IMR-90 (cell line): ENCODE measurements at regions not wholly inside any gene's neighbourhood (a gene's known extent, or its start where the extent isn't known, plus 50 kb on each side); places are given as distances from the start of the nearest gene placed in this dataset.

Experiments used
- ATAC-seq: fragments of 200-7000 bp; cut with Tn5 transposase; 2 replicates; pipeline ENCODE4 v1.9.1; 2020; ENCODE audit warnings: low read depth, mild to moderate bottlenecking, moderate library complexity
- BruUV-seq: library from RNA; stranded (reverse); fragments of 400-500 nt; replicated peaks from 2 replicates; lab custom pipeline; 2021; lab: Mats Ljungman, UMichigan
- CTCF ChIA-PET: fragments of 300-600 bp; formaldehyde crosslinking; extraction: SDS; loops from one replicate; lab custom pipeline; 2021; ENCODE audit warnings: antibody characterized with exemption; lab: Yijun Ruan, JAX
- POLR2A ChIA-PET: fragments of 300-600 bp; sonication (Branson Sonifier 250); formaldehyde crosslinking; loops from one replicate; lab custom pipeline; 2022; ENCODE audit warnings: antibody characterized with exemption; ENCODE audit not compliant: unreplicated experiment; lab: Charles Lee
- DNase-seq: peaks from one replicate; pipeline ENCODE4 v3.0.0; 2013
- H2AFZ ChIP-seq: replicated peaks from 2 replicates; pipeline ENCODE3; 2013; ENCODE audit warnings: low read length, mild to moderate bottlenecking; ENCODE audit not compliant: poor library complexity
- H2AK5ac ChIP-seq: 2 replicates; pipeline ENCODE4 v1.6.1; 2013; ENCODE audit warnings: low read depth, low read length, inconsistent platforms
- H2AK9ac ChIP-seq: replicated peaks from 2 replicates; pipeline ENCODE3; 2013; ENCODE audit warnings: mild to moderate bottlenecking, low read depth, low read length, moderate library complexity; ENCODE audit not compliant: poor library complexity
- H2BK120ac ChIP-seq: 2 replicates; pipeline ENCODE4 v1.6.1; 2013; ENCODE audit warnings: low read depth, low read length, inconsistent platforms
- H2BK15ac ChIP-seq: 3 replicates; pipeline ENCODE4 v1.6.1; 2013; ENCODE audit warnings: low read depth, low read length, inconsistent platforms
- H2BK20ac ChIP-seq: 2 replicates; pipeline ENCODE4 v1.6.1; 2013; ENCODE audit warnings: low read depth, mild to moderate bottlenecking, inconsistent platforms, low read length, moderate library complexity
- H2BK5ac ChIP-seq: 2 replicates; pipeline ENCODE4 v1.6.1; 2013; ENCODE audit warnings: mild to moderate bottlenecking, low read depth, low read length, inconsistent platforms; ENCODE audit not compliant: poor library complexity, severe bottlenecking
- H3K14ac ChIP-seq: replicated peaks from 2 replicates; pipeline ENCODE4 v1.6.1; 2013; ENCODE audit warnings: low read depth, low read length, inconsistent platforms
- H3K18ac ChIP-seq: 2 replicates; pipeline ENCODE4 v1.6.1; 2013; ENCODE audit warnings: low read depth, low read length, control low read depth
- H3K23ac ChIP-seq: 2 replicates; pipeline ENCODE4 v1.6.1; 2013; ENCODE audit warnings: low read depth, low read length, inconsistent platforms
- H3K27ac ChIP-seq: 2 replicates; pipeline ENCODE4 v1.5.1; 2013; ENCODE audit warnings: mild to moderate bottlenecking, control low read depth, low read length; ENCODE audit not compliant: insufficient read depth
- H3K27me3 ChIP-seq: 2 replicates; pipeline ENCODE4 v1.6.1; 2013; ENCODE audit warnings: low read length; ENCODE audit not compliant: control insufficient read depth, insufficient read depth
- H3K36me3 ChIP-seq: 2 replicates; pipeline ENCODE4 v1.6.1; 2013; ENCODE audit warnings: low read length, mixed read lengths; ENCODE audit not compliant: control insufficient read depth, insufficient read depth
- H3K4ac ChIP-seq: 2 replicates; pipeline ENCODE4 v1.6.1; 2013; ENCODE audit warnings: low read depth, low read length, inconsistent platforms
- H3K4me1 ChIP-seq: 2 replicates; pipeline ENCODE4 v1.6.1; 2013; ENCODE audit warnings: low read length, mixed read lengths; ENCODE audit not compliant: control insufficient read depth, insufficient read depth
- H3K4me2 ChIP-seq: 2 replicates; pipeline ENCODE4 v1.6.1; 2013; ENCODE audit warnings: low read depth, mild to moderate bottlenecking, control low read depth, low read length, moderate library complexity
- H3K4me3 ChIP-seq: 2 replicates; pipeline ENCODE4 v1.5.1; 2013; ENCODE audit warnings: low read depth, mild to moderate bottlenecking, control low read depth, low read length, moderate library complexity; ENCODE audit not compliant: insufficient read depth
- H3K56ac ChIP-seq: 2 replicates; pipeline ENCODE4 v1.6.1; 2013; ENCODE audit warnings: low read length, inconsistent platforms; ENCODE audit not compliant: insufficient read depth; ENCODE audit errors: extremely low read depth
- H3K79me1 ChIP-seq, 2 experiments: 2 replicates each; pipeline ENCODE4 v1.6.1; 2013; ENCODE audit warnings: low read length in 2 of 2, inconsistent platforms in 1 of 2, low read depth in 1 of 2
- H3K9ac ChIP-seq: 2 replicates; pipeline ENCODE4 v1.6.1; 2013; ENCODE audit warnings: low read depth, low read length, control low read depth
- H3K9me1 ChIP-seq: 2 replicates; pipeline ENCODE4 v1.6.1; 2013; ENCODE audit warnings: low read length, inconsistent platforms; ENCODE audit not compliant: insufficient read depth
- H3K9me3 ChIP-seq: 2 replicates; pipeline ENCODE4 v1.6.1; 2013; ENCODE audit warnings: low read length; ENCODE audit not compliant: control insufficient read depth, insufficient read depth
- H4K20me1 ChIP-seq: 2 replicates; pipeline ENCODE4 v1.6.1; 2013; ENCODE audit warnings: low read length, inconsistent platforms; ENCODE audit not compliant: insufficient read depth
- H4K5ac ChIP-seq: 2 replicates; pipeline ENCODE4 v1.6.1; 2013; ENCODE audit warnings: mild to moderate bottlenecking, low read depth, low read length, control low read depth
- H4K8ac ChIP-seq, 2 experiments: 2 replicates each; pipeline ENCODE4 v1.6.1; 2013; ENCODE audit warnings: low read depth in 2 of 2, low read length in 2 of 2, control low read depth in 1 of 2, inconsistent platforms in 1 of 2
- H4K91ac ChIP-seq: 2 replicates; pipeline ENCODE4 v1.6.1; 2013; ENCODE audit warnings: low read depth, low read length, inconsistent platforms; ENCODE audit not compliant: insufficient read depth
- BHLHE40 ChIP-seq: fragments of 150-350 bp; IDR thresholded peaks from 2 replicates; pipeline ENCODE4 v1.6.1; 2016; ENCODE audit warnings: mild to moderate bottlenecking, low read depth, low read length
- CEBPB ChIP-seq: IDR thresholded peaks from 2 replicates; pipeline ENCODE4 v1.6.1; 2012; ENCODE audit warnings: low read depth, low read length, improper control_type of control experiment
- CTCF ChIP-seq: conservative IDR thresholded peaks from 2 replicates; pipeline ENCODE4 v1.5.1; 2012; ENCODE audit warnings: mild to moderate bottlenecking, low read depth, low read length, improper control_type of control experiment
- ELK1 ChIP-seq: fragments of 150-350 bp; IDR thresholded peaks from 2 replicates; pipeline ENCODE4 v1.6.1; 2016; ENCODE audit warnings: low read depth, mild to moderate bottlenecking, low read length, moderate library complexity, borderline replicate concordance
- FOS ChIP-seq: fragments of 150-350 bp; IDR thresholded peaks from 2 replicates; pipeline ENCODE4 v1.6.1; 2016; ENCODE audit warnings: low read depth, low read length
- MAZ ChIP-seq: IDR thresholded peaks from 2 replicates; pipeline ENCODE4 v1.6.1; 2012; ENCODE audit warnings: low read depth, mild to moderate bottlenecking, low read length, improper control_type of control experiment, moderate library complexity, borderline replicate concordance
- POLR2A ChIP-seq: IDR thresholded peaks from 2 replicates; pipeline ENCODE4 v1.6.1; 2012; ENCODE audit warnings: mild to moderate bottlenecking, low read depth, low read length
- RAD21 ChIP-seq: IDR thresholded peaks from 2 replicates; pipeline ENCODE4 v1.6.1; 2012; ENCODE audit warnings: low read length, improper control_type of control experiment
- RCOR1 ChIP-seq: IDR thresholded peaks from 2 replicates; pipeline ENCODE4 v1.6.1; 2012; ENCODE audit warnings: mild to moderate bottlenecking, low read length, improper control_type of control experiment; ENCODE audit not compliant: insufficient replicate concordance
- SMC3 ChIP-seq: fragments of 150-350 bp; IDR thresholded peaks from 2 replicates; pipeline ENCODE4 v1.6.1; 2016; ENCODE audit warnings: low read depth, mild to moderate bottlenecking, antibody characterized with exemption, low read length, moderate library complexity
- USF2 ChIP-seq: fragments of 150-350 bp; IDR thresholded peaks from 2 replicates; pipeline ENCODE4 v1.6.1; 2017; ENCODE audit warnings: mild to moderate bottlenecking, antibody characterized with exemption, low read length, low read depth
- WGBS, 2 experiments: methylation state at CpG; one replicate each; pipeline versions ENCODE4 v1.1.5 to v1.1.7; 2013; ENCODE audit warnings: missing lambda C conversion rate in 2 of 2; ENCODE audit not compliant: insufficient read length in 1 of 2; ENCODE audit errors: extremely low coverage in 2 of 2; 5-methylcytosine and 5-hydroxymethylcytosine counted together
- dilution Hi-C: fragments of 300-500 bp; cut with HindIII; formaldehyde crosslinking; loops from one replicate; pipeline ENCODE4 v1.14.3; 2018; ENCODE audit warnings: low sequenced_read_pairs; ENCODE audit not compliant: unreplicated experiment
- in situ Hi-C: fragments of 300-500 bp; cut with MboI; formaldehyde crosslinking; loops from 3 replicates; pipeline ENCODE4 v1.14.3; 2019; ENCODE audit warnings: low sequenced_read_pairs, inconsistent platforms, mixed read lengths
- intact Hi-C: fragments of 100-400 bp; cut with micrococcal nuclease; formaldehyde crosslinking; loops from 2 replicates; pipeline ENCODE4 v1.10.0; 2022

GRCh38 chr15:77710637-77711036, 77.9 kb upstream of the LINGO1 start:
- Histone ChIP-seq H3K18ac (no peak overlapping the region), H3K23ac (no peak overlapping the region), H3K4me3 (no peak overlapping the region), H4K5ac (no peak overlapping the region), H3K27me3 (peaks cover 31% of the 10 kb centered on the region), H3K79me1 (no peaks in the 10 kb centered on the region), H3K56ac (no peak overlapping the region), H3K36me3 (no peaks in the 10 kb centered on the region), H2AK9ac (no peak overlapping the region), H4K20me1 (no peaks in the 10 kb centered on the region; the same call in 1 of the 2 replicates), H4K8ac (no peak overlapping the region), H3K9me1 (no peaks in the 10 kb centered on the region), H3K27ac (no peak overlapping the region), H4K91ac (no peak overlapping the region), H2BK15ac (no peak overlapping the region), H3K4me1 (no peaks in the 10 kb centered on the region), H3K9ac (no peak overlapping the region), H2BK120ac (no peak overlapping the region), H2AK5ac (no peak overlapping the region), H3K4ac (no peak overlapping the region), H3K9me3 (no peaks in the 10 kb centered on the region), H3K14ac (no peak overlapping the region), H2AFZ (no peak overlapping the region), H3K4me2 (no peak overlapping the region), H2BK20ac (no peak overlapping the region), H2BK5ac (no peak overlapping the region)
- ChIA-PET POLR2A (no interaction called here), CTCF (no interaction called here)
- intact Hi-C loops = no loop called here
- BruUV-seq = no TSS peak
- TF ChIP-seq RCOR1 = no peak
- no peak for TF ChIP-seq USF2
- no peak for TF ChIP-seq ELK1
- no peak for TF ChIP-seq FOS
- no peak for TF ChIP-seq POLR2A
- TF ChIP-seq CEBPB = no peak
- TF ChIP-seq RAD21 = no peak
- no peak for TF ChIP-seq SMC3
- no peak for TF ChIP-seq BHLHE40
- no peak for TF ChIP-seq CTCF
- no peak for TF ChIP-seq MAZ
- WGBS, 2 experiments = 65% methylated on average over 7 of the region's 13 CpGs; no CpG with 5 or more reads in 1 of the 2 experiments
- in situ Hi-C loops = no loop called here
- ATAC-seq (no peak), DNase-seq (no peak)
- dilution Hi-C loops = no loop called here
